ENCODE measurements at regions not wholly inside any gene's neighbourhood (a gene's known extent, or its start where the extent isn't known, plus 50 kb on each side); places are given as distances from the start of the nearest gene placed in this dataset.

- H3K27me3 Mint-ChIP-seq, result peaks cover 4% of the 10 kb centered on the region
- ChIA-PET CTCF (no interaction called here), POLR2A (no interaction called here)
- DNase-seq, result no peak
- H3K9me3 Mint-ChIP-seq, result no peaks in the 10 kb centered on the region
- H3K4me1 Mint-ChIP-seq, result peaks cover 2% of the 10 kb centered on the region
- H3K4me3 Mint-ChIP-seq, result no peak overlapping the region
- H3K27ac Mint-ChIP-seq, result no peak overlapping the region
- H3K36me3 Mint-ChIP-seq (ENCODE audit: low read depth), result no peaks in the 10 kb centered on the region
These were observed 204.2 kb downstream of the USP12 start for GRCh38 chr13:26967119-26968038.

- no peak overlapping the region for H3K27ac Mint-ChIP-seq
- no peak overlapping the region for H3K4me3 Mint-ChIP-seq
- no peaks in the 10 kb centered on the region for H3K36me3 Mint-ChIP-seq (ENCODE audit: low read depth)
- ChIA-PET CTCF (no interaction called here), POLR2A (no interaction called here)
- no peaks in the 10 kb centered on the region for H3K9me3 Mint-ChIP-seq
- H3K4me1 Mint-ChIP-seq, result no peaks in the 10 kb centered on the region
- DNase-seq, result no peak
- H3K27me3 Mint-ChIP-seq, result peaks cover 6% of the 10 kb centered on the region
These were observed 204.9 kb downstream of the USP12 start for GRCh38 chr13:26966701-26967080.

GRCh38 chr13:26965952-26966700 lies 205.5 kb downstream of the USP12 start:
- POLR2A ChIA-PET, result no interaction called here
- H3K36me3 Mint-ChIP-seq (ENCODE audit: low read depth), result no peaks in the 10 kb centered on the region

GRCh38 chr13:26964278-26965250 lies 204.0 kb upstream of the GPR12 start:
- peaks cover 6% of the 10 kb centered on the region for H3K27me3 Mint-ChIP-seq
- H3K36me3 Mint-ChIP-seq (ENCODE audit: low read depth), result no peaks in the 10 kb centered on the region
- DNase-seq, result no peak
- no peaks in the 10 kb centered on the region for H3K4me1 Mint-ChIP-seq
- ChIA-PET CTCF (no interaction called here), POLR2A (no interaction called here)
- no peak overlapping the region for H3K27ac Mint-ChIP-seq
- no peak overlapping the region for H3K4me3 Mint-ChIP-seq
- no peaks in the 10 kb centered on the region for H3K9me3 Mint-ChIP-seq

More at GRCh38 chr13:26965952-26966700, 205.5 kb downstream of the USP12 start:
- H3K4me1 Mint-ChIP-seq, result no peaks in the 10 kb centered on the region
- H3K27me3 Mint-ChIP-seq, result peaks cover 6% of the 10 kb centered on the region
- H3K4me3 Mint-ChIP-seq, result no peak overlapping the region
- CTCF ChIA-PET, result no interaction called here
- H3K9me3 Mint-ChIP-seq, result no peaks in the 10 kb centered on the region
- no peak overlapping the region for H3K27ac Mint-ChIP-seq
- no peak for DNase-seq

GRCh38 chr13:26962671-26963070 lies 202.1 kb upstream of the GPR12 start:
- ChIA-PET POLR2A (no interaction called here), CTCF (no interaction called here)
- no peaks in the 10 kb centered on the region for H3K4me1 Mint-ChIP-seq
- no peaks in the 10 kb centered on the region for H3K9me3 Mint-ChIP-seq
- no peak for DNase-seq
- H3K36me3 Mint-ChIP-seq (ENCODE audit: low read depth), result no peaks in the 10 kb centered on the region
- no peak overlapping the region for H3K27ac Mint-ChIP-seq
- peaks cover 6% of the 10 kb centered on the region for H3K27me3 Mint-ChIP-seq
- no peak overlapping the region for H3K4me3 Mint-ChIP-seq

- Mint-ChIP-seq H3K27ac (no peak overlapping the region), H3K4me1 (no peaks in the 10 kb centered on the region), H3K27me3 (peaks cover 10% of the 10 kb centered on the region), H3K9me3 (no peaks in the 10 kb centered on the region), H3K4me3 (no peak overlapping the region), H3K36me3 (ENCODE audit: low read depth) (no peaks in the 10 kb centered on the region)
- no peak for DNase-seq
- POLR2A ChIA-PET, result no interaction called here
- CTCF ChIA-PET, result no interaction called here
These were observed 201.5 kb upstream of the GPR12 start for GRCh38 chr13:26961890-26962615.

- Mint-ChIP-seq H3K27me3 (peaks cover 15% of the 10 kb centered on the region), H3K9me3 (no peaks in the 10 kb centered on the region), H3K4me3 (no peak overlapping the region), H3K36me3 (ENCODE audit: low read depth) (no peaks in the 10 kb centered on the region), H3K4me1 (no peaks in the 10 kb centered on the region), H3K27ac (no peak overlapping the region)
- ChIA-PET CTCF (interaction anchor here (1.0 kb wide), 1 partner anchor 10 kb away, joined by 3 read pairs; no protein-coding TSS in a partner anchor), POLR2A (no interaction called here)
- no peak for DNase-seq
These were observed 196.6 kb upstream of the GPR12 start for GRCh38 chr13:26957182-26957581.

- no peak overlapping the region for H3K4me3 Mint-ChIP-seq
- no peaks in the 10 kb centered on the region for H3K4me1 Mint-ChIP-seq
- no peaks in the 10 kb centered on the region for H3K9me3 Mint-ChIP-seq
- no peak for DNase-seq
- ChIA-PET CTCF (interaction anchor here (1.0 kb wide), 1 partner anchor 10 kb away, joined by 3 read pairs; no protein-coding TSS in a partner anchor), POLR2A (no interaction called here)
- H3K27me3 Mint-ChIP-seq, result peaks cover 13% of the 10 kb centered on the region
- H3K36me3 Mint-ChIP-seq (ENCODE audit: low read depth), result no peaks in the 10 kb centered on the region
- H3K27ac Mint-ChIP-seq, result no peak overlapping the region
These were observed 196.0 kb upstream of the GPR12 start for GRCh38 chr13:26956522-26957142.

- Mint-ChIP-seq H3K36me3 (ENCODE audit: low read depth) (no peaks in the 10 kb centered on the region), H3K4me3 (no peak overlapping the region), H3K27me3 (peaks cover 13% of the 10 kb centered on the region), H3K27ac (no peak overlapping the region), H3K9me3 (no peaks in the 10 kb centered on the region), H3K4me1 (no peaks in the 10 kb centered on the region)
- DNase-seq, result no peak
- POLR2A ChIA-PET, result no interaction called here
- CTCF ChIA-PET, result no interaction called here
These were observed 194.4 kb upstream of the GPR12 start for GRCh38 chr13:26954976-26955375.

- ChIA-PET POLR2A (no interaction called here), CTCF (no interaction called here)
- Mint-ChIP-seq H3K36me3 (ENCODE audit: low read depth) (no peaks in the 10 kb centered on the region), H3K27me3 (peaks cover 13% of the 10 kb centered on the region), H3K9me3 (no peaks in the 10 kb centered on the region), H3K4me3 (no peak overlapping the region), H3K27ac (no peak overlapping the region), H3K4me1 (no peaks in the 10 kb centered on the region)
- no peak for DNase-seq
These were observed 192.7 kb upstream of the GPR12 start for GRCh38 chr13:26953291-26953690.

DNA sequence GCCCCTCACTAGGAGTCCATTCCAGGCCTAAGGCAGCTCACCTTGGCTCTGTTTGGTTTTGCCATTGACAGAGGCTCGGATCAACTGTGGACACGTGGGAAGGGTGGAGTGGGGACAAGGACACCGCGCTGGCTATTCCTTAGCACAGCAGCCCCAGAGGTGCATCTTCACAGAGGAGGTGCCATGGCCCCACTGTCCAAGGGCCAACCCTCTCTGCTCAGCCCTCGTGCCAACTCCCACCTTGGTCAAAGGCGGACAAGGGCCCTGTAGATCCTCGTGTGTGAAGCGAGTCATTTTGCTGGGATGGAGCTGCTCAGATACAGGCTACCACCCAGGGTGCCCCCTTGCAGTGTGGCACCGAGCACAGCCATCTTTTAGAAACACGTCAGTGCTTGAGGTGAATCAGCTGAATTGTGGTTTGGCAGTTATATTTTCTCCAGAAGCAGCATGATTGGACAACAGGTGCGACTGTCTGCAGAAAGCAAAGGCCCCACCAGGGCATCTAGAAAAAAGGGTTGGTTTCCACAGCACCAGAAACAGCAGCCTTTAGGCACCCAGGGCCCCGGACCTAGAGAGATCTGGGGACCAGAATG lies 192.1 kb upstream of the GPR12 start:
- DNase-seq, result no peak
- CTCF ChIA-PET, result interaction anchor here (0.6 kb wide), 1 partner anchor 380 kb away, joined by 3 read pairs; no protein-coding TSS in a partner anchor
- no peaks in the 10 kb centered on the region for H3K4me1 Mint-ChIP-seq

More for the DNA sequence above, 192.1 kb upstream of the GPR12 start:
- POLR2A ChIA-PET, result no interaction called here
- Mint-ChIP-seq H3K36me3 (ENCODE audit: low read depth) (no peaks in the 10 kb centered on the region), H3K27ac (no peak overlapping the region), H3K27me3 (peaks cover 14% of the 10 kb centered on the region), H3K9me3 (no peaks in the 10 kb centered on the region), H3K4me3 (no peak overlapping the region)
